HG03039 (cell line): ENCODE measurements at regions not wholly inside any gene's neighbourhood (a gene's known extent, or its start where the extent isn't known, plus 50 kb on each side); places are given as distances from the start of the nearest gene placed in this dataset.
"Not testable (repeated sequence)": the region's sequence is repeated elsewhere in the genome, so short reads cannot be mapped to it uniquely, and the experiment has no call there.

Experiments
- ATAC-seq: cut with Tn5 transposase; IDR thresholded peaks from one replicate; pipeline ENCODE4 v1.9.1; 2021; ENCODE audit warnings: mild to moderate bottlenecking, moderate library complexity; ENCODE audit not compliant: unreplicated experiment

DNA sequence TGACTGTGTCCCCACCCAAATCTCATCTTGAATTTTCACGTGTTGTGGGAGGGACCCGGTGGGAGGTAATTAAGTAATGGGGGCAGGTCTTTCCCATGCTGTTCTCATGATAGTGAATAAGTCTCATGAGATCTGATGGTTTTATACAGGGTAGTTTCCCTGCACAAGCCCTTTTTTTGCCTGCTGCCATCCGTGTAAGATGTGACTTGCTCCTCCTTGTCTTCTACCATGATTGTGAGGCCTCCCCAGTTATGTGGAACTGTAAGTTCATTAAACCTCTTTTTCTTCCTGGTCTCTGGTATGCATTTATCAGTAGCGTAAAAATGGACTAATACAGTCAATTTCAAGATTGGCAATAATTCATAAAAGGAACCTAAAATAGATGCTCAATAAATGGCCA, 261.0 kb downstream of the ETV1 start:
- not testable (repeated sequence) for ATAC-seq

DNA sequence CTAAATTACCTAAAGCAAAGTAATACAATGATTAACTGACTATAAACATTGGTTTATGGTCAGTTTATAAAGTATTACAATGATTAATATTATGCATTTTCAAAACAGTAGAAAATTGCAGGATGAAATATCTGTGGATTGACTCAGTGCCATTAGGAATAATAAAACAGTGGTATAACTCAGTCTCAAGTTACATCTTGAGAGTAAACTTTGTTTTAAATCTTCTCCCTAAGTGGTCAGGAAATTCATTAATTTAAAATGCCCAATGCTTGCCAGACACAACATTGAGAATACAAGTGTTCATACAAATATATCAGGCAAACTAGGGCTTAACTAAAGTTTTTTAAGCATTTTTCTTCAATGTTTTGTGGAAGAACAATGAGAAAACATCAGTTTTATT, 257.8 kb downstream of the ETV1 start:
- no peak for ATAC-seq

DNA sequence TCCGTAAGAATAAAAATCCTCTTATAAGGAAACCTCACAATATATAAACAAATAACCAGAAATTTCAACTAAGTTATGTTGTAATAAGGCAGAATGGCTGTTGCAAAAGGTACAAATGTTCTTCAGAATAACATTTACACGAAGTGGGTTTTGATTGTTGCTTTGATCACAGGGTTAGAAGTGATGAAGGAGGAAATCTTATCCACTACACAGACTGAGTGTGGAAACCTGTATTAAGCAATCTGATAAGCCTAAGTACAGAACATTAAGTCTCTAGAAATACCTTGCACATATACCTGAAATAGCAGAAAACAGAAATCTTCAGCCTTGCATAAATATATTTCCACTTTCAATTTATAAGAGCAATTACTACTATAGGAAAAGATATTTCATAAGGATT, 251.9 kb downstream of the ETV1 start:
- no peak for ATAC-seq

DNA sequence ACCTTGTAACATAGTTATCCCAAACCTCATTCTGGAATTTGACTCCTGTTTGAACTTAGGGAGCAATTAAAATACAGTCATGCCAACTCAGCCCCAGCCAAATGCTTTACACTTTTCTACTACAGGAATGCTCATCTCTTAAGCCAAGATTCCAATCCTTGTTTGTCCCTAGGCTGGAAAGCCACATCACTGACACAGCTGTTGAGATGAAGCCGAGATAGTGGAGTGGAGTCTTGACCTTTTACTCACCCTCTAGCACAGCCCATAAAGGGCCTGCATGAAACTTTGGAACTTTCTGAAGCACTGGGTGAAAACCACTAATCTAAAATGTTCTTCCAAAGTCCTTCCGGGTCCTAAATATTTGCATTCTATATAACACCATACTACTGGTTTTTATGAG, 247.3 kb downstream of the ETV1 start:
- ATAC-seq, result no peak

DNA sequence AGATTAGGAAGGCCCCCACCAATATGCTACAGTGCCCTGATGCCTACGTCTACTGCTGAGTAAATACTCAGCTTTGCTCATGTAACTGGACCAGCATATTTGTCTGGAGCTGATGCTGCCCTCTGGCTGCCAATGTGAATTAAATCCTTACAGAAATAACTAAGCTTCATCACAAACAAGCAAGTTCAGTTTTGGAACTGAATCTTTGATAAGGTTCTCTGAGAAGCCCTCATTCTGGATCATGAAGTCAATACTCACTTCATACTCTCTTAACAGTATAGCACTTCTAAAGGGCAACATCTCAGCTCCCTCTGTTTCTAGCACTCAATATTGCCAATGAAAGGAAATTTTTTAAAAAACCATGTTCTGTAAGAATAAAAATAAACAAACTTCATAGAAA, 246.7 kb downstream of the ETV1 start:
- ATAC-seq, result no peak

DNA sequence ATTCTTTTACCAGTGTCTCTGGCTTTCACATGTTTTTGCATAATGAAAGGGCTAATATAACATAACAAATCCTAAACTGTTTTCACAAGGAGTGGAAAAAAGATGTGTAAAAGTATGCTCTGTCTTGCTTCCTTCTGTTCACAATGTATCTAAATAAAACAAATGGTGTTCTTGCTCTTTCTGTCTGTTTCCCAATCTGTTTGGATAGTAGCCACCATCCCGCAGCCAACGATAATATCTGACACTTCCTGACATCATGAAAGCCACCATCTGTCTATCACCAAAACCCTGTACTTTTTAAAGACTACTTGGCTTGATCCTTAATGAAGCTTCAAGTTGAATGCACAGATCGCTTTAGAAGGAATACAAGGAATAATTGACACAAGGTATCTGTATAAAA, 246.2 kb downstream of the ETV1 start:
- no peak for ATAC-seq

DNA sequence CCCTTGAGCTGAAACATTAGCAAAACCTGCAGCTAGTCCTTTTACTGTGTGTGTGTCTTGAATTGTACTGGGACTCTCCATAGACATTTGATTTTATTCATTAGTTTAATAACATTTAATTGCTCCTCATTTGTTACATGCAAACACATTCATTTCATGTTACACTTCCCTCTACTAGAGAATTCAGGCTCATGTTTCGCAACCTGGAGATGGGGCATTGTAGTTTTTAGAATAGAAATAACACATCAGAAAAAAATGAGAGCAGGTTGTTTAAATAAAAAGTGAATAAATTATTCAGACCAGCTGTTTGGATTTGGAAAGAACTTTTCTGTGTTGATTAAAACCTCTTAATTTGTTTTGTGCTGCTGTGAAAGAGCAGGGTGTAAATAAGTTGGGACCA, 243.9 kb downstream of the ETV1 start:
- ATAC-seq, result no peak

DNA sequence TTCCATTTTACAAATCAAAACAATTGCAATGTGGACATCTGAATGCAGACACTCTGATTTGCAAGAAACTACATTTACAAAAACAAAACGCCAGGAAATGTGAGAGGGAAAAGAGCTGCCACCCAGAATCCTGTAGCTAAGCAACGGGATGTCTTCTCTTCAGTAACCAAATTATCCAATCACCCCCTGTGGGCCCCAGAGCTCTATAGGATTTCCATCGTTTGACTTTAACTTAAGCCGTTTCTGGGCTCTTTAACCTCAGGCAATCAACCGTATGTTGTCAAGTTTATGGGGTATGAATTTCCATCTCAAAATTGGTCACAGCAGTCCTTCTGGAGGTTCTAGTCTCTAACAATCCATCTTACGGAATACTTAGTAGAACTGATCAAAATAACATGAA, 240.5 kb downstream of the ETV1 start:
- no peak for ATAC-seq

DNA sequence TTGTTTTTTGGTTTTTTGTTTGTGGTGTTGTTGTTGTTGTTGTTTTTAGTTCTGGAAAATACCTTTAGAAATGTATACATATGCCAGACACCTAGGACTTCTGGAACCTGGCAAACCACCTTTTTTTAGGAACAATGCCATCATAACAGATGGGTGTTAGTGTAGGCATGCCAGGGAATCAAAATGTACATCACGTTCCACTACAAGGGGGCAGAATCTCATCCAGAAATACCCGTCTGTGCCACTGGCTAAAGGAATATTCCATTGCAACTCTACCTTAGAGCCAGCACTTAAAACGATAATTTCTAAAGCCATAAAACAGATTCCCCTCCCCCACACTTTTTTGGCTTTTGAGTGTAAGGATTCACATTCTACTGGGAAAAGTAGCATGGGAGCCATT, 239.8 kb downstream of the ETV1 start:
- ATAC-seq, result no peak

DNA sequence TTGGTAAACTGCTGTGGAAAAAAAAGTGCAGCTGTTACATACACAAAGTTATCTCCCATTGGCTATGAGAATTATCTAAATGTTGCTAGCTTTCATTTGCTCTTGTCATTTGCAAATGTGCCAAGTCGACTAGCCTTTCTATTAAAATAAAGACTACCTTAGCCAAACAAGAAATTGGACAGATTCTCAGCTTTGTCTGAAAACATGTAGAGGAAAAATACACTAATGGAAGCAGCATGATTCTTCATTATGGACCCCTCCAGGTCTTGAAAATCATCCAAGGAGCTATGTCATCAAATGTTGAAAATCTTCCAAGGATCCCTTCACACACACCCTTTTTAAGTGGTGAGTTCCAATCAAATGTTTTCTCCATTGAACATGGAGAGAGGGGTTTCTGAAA, 237.7 kb downstream of the ETV1 start:
- ATAC-seq, result no peak

DNA sequence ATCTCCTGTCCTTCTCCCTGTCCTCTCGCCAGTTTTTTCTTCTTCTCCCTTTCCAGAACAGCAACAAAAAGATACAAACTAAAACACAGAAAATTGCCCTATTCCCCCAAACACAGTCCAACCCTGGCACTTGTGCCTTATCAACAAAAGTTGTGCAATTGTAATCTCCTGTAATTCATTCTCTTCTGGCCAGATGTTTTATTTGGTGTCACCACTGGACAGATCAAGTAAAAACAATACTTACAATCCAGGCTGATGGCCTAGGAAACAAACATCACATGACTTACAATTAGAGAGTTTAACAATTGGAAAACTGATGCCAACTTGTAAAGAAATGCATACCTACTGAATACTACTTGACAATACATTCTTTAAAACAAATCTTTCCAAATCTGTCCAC, 231.6 kb downstream of the ETV1 start:
- no peak for ATAC-seq

DNA sequence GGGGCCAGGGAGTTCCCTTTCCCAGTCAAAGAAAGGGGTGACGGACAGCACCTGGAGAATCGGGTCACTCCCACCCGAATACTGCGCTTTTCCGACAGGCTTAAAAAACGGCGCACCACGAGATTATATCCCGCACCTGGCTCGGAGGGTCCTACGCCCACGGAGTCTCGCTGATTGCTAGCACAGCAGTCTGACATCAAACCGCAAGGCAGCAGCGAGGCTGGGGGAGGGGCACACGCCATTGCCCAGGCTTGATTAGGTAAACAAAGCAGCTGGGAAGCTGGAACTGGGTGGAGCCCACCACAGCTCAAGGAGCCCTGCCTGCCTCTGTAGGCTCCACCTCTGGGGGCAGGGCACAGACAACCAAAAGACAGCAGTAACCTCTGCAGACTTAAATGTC, 223.6 kb downstream of the ETV1 start:
- ATAC-seq, result not testable (repeated sequence)

DNA sequence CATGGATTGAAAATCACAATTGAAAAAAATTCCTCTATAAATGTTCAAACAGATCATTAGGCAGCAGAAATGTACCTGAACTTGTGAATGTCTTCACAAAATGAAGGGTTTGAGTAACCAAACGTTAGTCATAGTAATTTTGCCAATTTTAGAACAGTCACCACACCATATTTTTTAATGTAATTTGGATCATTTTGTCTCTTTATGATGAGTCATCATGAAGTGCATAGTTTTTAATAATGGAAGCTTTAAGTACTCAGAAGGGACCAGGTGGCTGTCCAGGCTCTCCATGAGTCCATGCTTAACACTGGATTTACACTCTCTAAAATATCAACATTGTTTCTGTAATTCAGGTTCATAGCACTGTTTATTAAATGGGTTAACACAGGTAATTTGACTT, 219.2 kb downstream of the ETV1 start:
- no peak for ATAC-seq

DNA sequence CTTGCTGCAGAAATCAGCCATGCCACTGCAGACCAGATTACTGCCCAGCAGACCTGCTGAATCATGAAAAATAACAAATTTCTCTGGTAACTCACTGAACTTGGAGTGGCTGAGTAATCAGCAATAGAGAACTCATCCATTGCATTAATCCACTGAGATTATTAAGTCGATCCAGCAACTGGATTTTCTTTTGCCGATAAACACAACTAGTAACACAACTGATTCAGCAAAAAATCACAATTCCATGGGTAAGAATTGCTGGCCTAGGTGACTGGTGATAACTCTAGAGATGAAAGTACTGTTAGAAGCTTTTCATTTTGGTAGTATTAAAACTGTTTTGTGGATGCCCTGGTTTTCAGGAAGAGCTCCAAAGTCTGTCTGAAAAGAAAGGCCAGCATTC, 214.5 kb downstream of the ETV1 start:
- ATAC-seq, result no peak

DNA sequence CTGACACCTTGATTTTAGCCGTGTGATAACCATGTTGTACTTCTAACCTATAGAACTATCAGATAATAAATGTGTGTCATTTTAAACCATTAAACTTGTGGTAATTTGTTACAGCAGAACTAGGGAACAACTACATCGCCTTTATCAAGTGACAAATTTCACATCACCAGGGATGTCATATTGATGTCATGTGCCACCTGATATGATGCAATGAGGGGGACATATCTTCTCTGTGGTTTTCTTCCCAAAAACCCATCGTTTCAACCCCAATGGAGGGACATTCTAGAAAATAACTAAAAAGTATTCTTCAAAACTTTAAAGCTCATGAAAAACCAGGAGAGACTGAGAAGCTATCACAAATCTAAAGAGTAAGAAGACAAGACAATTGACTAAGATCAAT, 212.2 kb downstream of the ETV1 start:
- ATAC-seq, result no peak

DNA sequence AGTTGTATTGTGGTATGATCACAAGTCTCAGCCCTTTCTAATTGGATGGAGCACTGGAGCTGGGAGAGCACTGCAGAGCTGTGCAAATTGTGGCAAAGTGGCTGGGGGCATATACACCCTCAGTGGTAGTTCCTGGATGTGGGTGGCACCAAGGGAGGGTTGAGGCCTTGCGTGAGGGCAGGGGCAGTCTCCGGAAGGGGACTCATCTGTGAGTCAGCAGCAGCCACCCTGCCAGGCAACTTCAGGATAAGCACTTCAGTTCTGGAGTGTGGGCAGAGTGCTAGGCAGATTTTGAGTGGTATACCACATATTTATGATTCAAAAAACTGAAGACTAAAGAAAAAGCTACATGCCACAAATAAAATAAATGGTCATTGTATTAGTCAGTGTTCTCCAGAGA, 210.5 kb downstream of the ETV1 start:
- no peak for ATAC-seq

DNA sequence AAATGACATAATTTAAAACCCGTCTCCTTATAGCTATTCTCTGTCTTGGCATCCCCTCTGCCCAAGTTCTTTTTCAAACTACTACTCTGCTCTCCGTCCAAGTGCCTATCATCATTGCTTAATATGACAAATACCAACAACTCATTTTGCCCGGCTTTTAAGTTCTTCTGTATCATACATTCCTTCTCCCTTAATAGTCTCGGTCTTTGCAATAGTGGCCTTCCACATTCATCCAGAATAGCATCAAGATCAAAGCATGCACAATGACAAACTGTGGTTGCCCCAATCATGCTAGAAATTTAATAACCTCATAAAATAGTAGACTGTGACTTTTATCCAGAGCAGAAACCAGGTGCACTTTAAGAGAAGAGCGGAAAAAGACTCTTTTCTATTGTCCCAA, 198.9 kb downstream of the ETV1 start:
- ATAC-seq, result no peak

DNA sequence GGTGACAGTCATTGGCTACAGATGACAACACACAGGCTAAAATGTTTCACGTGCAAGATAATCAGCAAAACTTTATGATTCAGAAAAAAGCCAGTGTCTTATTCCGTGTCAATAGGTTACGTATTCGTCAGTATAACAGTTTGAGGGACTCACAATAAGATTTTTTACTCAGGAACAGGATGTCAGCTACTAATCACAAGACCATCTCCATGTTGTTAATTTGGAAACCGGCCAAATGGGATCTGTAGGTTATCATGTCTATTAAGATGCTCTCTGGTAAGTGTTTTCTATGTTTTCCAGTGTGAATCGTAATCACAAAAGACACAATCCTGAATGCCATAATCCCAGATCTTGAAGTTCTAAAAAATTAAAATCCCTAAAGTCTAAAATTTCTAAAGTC, 197.3 kb downstream of the ETV1 start:
- ATAC-seq, result no peak

DNA sequence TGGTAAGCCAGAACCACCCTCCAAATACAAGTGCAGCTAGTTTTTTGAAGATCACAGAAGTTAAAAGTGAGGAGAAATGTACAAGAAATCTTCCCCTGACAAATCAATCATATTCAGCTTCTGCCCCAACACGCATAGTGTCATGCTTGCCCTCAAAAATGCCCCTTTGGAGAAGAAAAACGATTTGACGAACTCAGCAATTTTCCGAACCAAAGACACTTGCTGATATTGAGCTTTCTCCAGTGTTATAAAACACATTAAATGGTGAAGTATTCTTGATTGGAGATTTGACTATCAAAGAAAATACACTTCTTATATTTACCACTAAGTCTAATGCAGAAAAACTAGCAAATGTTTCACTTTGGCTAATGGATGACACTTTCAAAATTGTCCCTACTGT, 195.5 kb downstream of the ETV1 start:
- no peak for ATAC-seq

DNA sequence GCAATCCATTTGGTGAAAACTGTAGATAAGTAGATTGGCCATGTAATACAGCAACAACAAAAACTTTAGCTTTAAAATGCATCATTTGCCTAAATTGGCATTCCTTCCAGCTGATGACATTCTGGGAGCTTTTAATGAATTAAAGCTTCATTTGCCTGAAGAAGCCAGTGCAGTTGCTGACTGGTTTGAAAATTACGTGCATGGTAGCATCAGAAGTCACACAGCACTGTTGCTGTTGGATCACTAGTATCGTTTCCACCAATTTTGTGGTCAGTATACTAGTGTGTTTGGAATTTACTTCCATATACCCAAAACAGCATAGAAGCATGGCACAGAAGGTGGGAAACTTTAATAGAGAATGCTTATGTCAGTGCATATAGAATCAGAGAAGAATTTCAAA, 194.9 kb downstream of the ETV1 start:
- no peak for ATAC-seq

DNA sequence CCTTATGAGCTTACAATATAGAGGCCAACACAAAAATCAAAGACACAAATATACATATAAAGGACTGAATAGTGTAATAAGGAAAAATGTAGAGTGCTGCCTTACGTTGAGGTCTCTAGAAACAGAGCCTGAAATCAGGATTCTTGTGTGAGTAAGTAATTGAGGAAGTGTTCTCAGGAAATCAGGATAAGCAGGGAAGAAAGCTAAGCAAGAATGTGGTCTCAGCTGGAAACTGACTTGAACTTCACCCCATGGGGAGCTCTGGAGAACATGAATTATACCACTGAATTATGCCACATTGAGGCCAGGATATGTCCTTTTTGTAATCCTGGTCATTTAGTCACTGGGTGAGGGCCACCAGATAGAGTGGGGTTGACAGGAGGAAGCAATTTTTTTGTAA, 191.9 kb downstream of the ETV1 start:
- no peak for ATAC-seq

DNA sequence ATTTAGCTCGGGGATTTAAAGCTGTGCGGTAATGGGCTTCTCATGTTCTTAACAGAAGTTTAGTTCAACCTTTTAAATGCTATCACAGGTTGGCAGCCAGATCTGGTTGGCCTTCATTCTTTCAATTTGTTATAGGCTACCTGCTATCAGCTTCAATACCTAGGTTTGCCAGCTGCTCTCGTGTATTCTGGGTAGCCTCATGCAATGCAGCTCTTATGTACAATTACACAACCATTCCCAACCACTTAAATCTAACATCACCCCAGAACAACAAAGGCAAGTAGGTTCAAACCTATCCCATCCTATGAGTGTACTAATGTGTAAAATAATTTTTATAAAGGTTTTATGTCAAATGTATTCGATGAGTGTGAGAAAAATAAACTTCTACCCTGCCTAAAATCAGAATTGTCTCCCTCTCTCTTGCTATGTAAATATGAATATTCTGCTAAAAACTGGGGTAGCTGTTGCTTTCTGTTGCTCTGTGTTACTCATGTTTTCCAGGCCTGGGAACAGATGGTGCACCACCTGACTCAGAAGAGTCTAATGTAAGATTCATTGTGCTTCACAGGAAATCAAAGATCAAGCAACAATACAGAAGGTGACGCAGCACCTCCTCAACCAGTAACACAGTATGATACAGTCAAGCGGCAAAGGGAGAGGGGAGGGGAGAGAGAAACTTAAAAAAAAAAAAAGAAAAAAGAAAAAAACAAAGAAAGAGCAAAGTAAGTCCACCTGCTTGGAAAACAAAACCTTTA, 188.6 kb downstream of the ETV1 start:
- no peak for ATAC-seq

DNA sequence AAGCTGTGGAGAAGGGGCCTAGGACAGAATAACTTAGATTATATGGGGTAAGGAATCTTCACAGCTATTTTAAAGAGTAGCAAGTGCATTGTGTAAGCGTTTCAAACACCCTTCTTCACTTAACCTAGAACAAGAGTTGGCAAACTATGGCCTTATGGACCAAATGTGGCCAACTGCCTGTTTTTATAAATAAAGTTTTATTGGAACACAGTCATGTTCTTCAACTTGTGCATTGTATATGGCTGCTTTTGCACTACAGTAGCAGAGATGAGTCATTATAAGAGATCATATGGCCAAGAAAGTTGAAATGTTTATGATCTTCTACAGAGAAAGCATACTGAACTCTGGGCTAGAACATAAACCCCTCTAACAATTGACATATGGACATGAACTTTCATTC, 187.8 kb downstream of the ETV1 start:
- no peak for ATAC-seq
